HPDE6-E6E7 (cell line): ENCODE measurements at regions not wholly inside any gene's neighbourhood (a gene's known extent, or its start where the extent isn't known, plus 50 kb on each side); places are given as distances from the start of the nearest gene placed in this dataset.
A peak's percentile ranks its signal among the peaks of the same experiment; 100 is the strongest.

Experiments
- DNase-seq: peaks from one replicate; pipeline ENCODE4 v3.0.0; 2011; ENCODE audit warnings: missing footprints; ENCODE audit errors: extremely low spot score

DNA sequence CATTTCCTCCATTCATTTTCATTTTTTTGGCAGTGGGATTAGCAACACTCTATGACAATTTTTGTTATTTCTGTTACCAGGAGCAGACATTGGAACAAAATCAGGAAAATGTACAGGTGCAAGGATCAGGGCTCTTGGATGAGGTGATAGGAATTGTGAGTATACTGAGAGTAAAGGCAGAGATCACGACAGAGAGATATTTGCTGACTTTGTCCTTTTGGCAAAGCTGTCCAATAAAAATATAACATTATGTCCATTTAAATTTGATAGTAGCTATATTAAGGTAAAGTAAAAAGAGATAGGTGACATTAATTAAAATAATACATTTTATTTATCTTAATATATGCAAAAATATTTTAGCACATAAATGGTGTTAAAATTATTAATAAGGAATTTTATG, 373.1 kb upstream of the GNPDA2 start:
- DNase-seq: no peak

DNA sequence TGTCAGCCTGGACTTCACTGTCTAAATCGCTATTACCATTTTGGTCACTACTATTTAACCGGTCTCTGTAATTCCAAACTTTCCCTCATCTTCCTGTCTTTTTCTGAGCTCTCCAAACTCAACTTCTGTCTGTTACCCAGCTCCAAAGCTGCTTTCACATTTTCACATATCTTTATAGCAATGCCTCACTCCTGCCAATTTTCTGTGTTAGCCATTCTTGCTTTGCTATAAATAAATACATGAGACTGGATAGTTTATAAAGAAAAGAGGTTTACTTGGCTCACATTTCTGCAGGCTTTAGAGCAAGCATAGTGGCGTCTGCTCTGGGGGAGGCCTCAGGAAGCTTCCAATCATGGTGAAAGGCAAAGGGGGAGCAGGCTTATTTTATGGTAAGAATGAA, 368.3 kb upstream of the GNPDA2 start:
- DNase-seq: no peak

DNA sequence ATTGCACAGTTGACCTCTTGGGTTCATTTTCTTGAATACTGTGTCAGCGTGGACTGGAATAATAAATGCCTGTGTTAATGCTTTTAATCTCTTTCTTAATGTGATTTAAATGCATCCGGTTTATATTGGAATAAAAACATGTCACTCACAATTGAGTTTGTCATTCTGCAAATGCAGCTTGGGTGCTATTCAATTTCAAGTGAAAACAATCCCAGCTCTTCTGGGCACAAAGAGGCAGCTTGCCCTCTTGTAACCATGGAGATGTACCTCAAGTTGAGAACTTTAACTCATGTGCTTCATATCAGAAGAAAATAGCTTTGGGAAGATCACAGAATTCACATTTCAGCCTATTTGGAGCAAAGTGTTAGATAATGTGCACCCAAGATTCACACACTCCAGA, 355.7 kb upstream of the GNPDA2 start:
- DNase-seq: no peak

DNA sequence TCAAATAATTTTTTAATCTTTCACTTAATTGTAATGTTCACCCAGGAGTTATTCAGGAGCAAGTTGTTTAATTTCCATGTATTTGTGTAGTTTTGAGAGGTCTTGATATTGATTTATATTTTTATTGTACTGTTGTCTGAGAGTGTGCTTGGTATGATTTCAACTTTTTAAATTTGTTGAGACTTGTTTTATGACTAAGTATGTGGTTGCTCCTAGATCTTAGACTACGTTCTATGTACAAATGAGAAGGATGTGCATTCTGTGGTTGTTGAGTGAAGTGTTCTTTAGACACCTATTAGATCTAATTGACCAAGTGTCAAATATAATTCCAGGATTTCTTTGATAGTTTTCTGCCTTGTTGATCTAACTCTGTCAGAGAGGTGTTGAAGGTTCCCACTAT, 353.3 kb upstream of the GNPDA2 start:
- DNase-seq: peak; percentile 6

- DNase-seq: no peak
Measured at GRCh38 chr4:45078201-45078600, 351.8 kb upstream of the GNPDA2 start.

- DNase-seq: no peak
Measured at GRCh38 chr4:45072981-45073380, 346.6 kb upstream of the GNPDA2 start.

DNA sequence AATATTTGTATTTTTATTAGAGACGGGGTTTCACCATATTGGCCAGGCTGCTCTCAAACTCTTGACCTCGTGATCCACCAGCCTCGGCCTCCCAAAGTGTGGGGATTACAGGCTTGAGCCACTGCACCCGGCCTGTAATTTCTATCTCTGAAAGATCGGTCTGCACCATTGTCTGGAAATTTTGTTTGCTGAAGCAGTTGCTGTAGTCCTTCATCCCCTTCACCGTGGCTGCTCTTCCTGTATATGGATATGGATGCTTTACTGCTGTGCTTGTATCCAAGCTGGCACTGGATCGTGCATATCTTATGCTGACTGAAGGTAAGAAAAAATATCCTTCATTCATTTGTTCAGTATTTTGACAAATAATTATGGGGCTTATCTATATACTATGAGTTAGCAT, 338.4 kb upstream of the GNPDA2 start:
- DNase-seq: no peak

- no peak for DNase-seq
Measured at GRCh38 chr4:45063696-45064095, 337.3 kb upstream of the GNPDA2 start.

DNA sequence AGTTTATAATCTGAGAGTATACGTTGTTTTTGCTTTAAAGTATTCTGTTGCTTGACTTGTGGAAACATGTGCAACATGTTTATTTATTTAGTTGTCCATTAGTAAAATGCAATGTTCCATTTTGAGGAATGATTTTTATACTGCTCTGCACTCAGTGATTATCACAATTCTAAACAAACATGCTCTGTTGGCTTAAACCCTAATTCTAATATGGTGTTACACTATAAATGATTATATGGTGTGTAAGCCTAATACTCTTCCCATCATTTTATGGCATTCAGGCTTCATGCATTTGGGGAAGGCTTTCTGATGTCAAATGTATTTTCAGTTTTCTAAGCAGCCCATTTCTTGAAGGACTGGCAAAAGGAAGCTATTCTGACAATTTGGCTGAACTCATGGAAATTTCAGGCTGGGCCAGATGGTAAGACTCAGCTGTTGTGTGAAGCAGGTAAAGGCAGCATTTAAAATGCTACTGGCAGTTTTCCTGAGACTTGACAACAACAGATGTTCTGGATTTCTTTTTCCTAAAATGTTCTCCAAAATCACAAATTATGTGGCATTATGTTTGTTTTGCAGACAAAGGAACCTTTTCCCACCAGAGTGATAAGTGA, 336.7 kb upstream of the GNPDA2 start:
- DNase-seq: no peak

DNA sequence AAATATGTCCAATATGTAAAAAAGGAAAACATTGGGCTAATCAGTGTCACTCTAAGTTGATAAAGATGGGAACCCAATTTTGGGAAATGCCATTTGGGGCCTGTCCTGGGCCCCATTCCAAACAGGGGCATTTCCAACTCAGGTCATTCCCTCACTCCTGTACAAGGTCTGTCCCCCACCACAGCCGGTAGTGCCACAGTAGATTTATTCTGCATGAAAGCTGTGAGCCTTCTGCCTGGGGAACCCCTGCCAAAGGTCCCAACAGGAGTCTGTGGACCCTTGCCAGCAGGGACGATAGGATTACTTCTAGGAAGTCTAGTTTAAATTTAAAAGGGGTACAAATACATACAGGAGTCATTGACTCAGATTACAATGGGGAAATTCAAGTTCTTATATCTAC, 317.6 kb upstream of the GNPDA2 start:
- no peak for DNase-seq

GRCh38 chr4:45036677-45037076, 310.3 kb upstream of the GNPDA2 start:
- peak; percentile 13 for DNase-seq

GRCh38 chr4:45033676-45034419, 307.5 kb upstream of the GNPDA2 start:
- DNase-seq: no peak

DNA sequence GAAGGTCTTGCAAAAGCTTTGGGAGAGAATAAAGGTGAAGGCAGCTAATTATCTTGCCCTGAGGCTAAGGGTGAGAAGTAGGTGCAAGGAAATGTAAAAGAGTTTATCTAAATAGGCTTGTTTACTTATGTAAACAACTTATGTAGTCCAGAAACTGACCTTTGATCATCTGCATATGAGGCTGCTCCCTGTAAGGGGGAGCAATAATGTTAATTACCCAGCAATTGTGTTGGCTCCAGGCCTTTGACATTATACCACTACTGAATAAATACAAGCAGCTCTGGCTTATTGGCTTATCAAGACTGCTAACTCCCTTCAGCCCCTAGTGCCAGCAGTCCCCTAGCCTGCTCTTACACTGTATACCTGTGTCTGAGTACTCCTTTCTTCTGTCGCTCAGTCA, 303.7 kb upstream of the GNPDA2 start:
- DNase-seq: no peak

DNA sequence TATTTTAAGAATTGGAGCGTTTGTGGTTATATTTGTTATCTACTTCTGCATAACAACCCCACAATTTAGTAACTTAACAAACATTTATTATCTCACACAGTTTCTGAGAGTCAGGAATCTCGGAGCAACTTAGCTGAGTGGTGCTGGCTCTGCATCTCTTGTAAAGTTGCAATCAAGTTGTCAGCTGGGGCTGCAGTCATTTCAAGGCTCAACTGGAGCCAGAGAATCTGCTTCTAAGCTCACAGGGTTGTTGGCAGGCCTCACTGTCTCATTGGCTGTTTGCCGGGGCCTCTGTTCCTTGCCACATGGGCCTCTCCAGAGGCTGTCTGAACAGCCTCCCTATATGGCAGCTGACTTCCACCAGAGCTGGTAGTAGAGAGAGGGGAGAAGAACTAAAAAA, 281.2 kb upstream of the GNPDA2 start:
- DNase-seq: no peak

GRCh38 chr4:45006078-45006477, 279.7 kb upstream of the GNPDA2 start:
- DNase-seq: no peak

GRCh38 chr4:45004847-45005565, 278.6 kb upstream of the GNPDA2 start:
- peak; percentile 8 for DNase-seq

DNA sequence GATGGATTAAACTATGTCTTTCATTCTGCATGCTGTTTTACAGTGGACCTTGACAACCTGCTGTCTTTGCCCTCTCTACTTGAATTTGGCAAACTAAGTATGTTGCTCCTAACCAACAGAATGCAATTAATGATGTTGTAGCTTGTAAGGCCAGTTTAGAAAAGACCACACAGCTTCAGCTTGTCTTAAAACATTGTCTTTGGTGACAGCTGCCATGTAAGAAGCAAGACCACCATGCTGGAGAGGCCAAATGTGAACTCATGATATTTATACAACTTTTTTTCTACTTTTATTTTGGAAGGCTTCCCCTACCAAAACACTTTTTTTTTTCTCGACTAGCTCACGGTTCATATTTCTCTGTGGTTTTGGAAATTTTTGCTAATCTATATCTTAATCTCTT, 278.0 kb upstream of the GNPDA2 start:
- DNase-seq: no peak

DNA sequence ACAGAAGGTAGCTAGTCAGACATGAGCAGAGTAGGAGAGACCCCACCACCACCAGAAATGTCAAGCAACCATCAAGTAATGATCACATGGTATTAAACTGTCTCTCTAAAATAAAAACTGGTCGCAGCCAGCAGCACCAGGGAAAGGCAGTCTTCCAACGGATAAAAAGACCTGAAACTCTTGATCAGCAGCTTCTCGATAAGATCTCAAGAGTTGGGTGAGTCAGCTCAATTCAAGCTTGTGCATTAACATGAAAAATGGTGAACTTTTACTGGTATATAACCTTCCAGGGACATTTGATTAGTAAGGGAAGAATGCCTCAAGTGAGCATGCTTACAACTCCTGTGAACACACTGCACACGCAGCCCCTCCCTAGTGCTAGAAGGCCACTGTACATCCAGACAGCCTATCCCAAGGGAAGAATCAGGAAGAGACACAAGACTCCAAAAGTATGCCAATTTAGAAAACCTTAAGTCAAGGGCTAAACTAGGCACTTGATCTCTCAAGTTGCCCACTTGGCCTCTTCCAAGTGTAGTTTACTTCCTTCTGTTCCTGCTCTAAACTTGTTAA, 270.0 kb upstream of the GNPDA2 start:
- DNase-seq: no peak

DNA sequence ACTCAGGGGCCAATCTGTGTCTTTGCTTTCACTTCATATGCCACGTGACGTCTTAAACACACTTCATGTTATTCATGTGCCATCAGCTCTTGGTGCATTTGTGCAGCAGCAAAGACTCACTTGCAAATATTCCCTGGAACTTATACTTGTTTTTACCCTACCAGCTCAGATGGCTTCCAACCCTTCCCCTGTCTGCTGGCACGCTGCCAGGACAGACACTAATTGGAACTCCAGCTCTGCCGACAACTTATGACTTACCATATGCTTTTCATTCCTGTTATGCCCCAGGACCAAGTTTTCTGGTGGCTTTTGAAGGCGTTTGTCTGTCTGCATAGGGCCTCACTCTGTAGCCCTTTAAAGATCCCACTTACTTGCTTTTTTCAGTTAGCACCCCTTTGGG, 261.7 kb upstream of the GNPDA2 start:
- DNase-seq: no peak

- no peak for DNase-seq
Measured at GRCh38 chr4:44985938-44986337, 259.6 kb upstream of the GNPDA2 start.

GRCh38 chr4:44985152-44985551, 258.8 kb upstream of the GNPDA2 start:
- DNase-seq: no peak

- no peak for DNase-seq
Measured at GRCh38 chr4:44984083-44984482, 257.7 kb upstream of the GNPDA2 start.

- DNase-seq: no peak
Measured at GRCh38 chr4:44983083-44983482, 256.7 kb upstream of the GNPDA2 start.
